PFSK-1 (cell line): ENCODE measurements at regions not wholly inside any gene's neighbourhood (a gene's known extent, or its start where the extent isn't known, plus 50 kb on each side); places are given as distances from the start of the nearest gene placed in this dataset.

Source experiments
- FOXP2 ChIP-seq: optimal IDR thresholded peaks from 2 replicates; pipeline ENCODE3; 2011; ENCODE audit warnings: borderline replicate concordance, control low read depth, inconsistent platforms; ENCODE audit not compliant: insufficient read depth; ENCODE audit errors: extremely low read length, extremely low read depth
- POLR2AphosphoS5 ChIP-seq: IDR thresholded peaks from 2 replicates; pipeline ENCODE4 v1.6.1; 2012; ENCODE audit warnings: low read depth, mild to moderate bottlenecking, control low read depth, low read length, moderate library complexity
- REST ChIP-seq, 2 experiments: IDR thresholded peaks; 2 replicates each; pipeline versions ENCODE4 v1.6.1 to v1.8.0; 2011 to 2012; ENCODE audit warnings: low read depth in 2 of 2, low read length in 2 of 2, control low read depth in 1 of 2, inconsistent platforms in 1 of 2, mild to moderate bottlenecking in 1 of 2, moderate library complexity in 1 of 2; ENCODE audit not compliant: insufficient read depth in 1 of 2
- SIN3A ChIP-seq: IDR thresholded peaks from 2 replicates; pipeline ENCODE4 v1.6.1; 2012; ENCODE audit warnings: mild to moderate bottlenecking, low read length, moderate library complexity, borderline replicate concordance; ENCODE audit not compliant: insufficient read depth
- TAF1 ChIP-seq: IDR thresholded peaks from 2 replicates; pipeline ENCODE4 v1.6.1; 2012; ENCODE audit warnings: low read length, control low read depth, borderline replicate concordance; ENCODE audit not compliant: insufficient read depth

GRCh38 chr10:108378779-108379178 is 1214.3 kb upstream of the SORCS1 start:
- TF ChIP-seq POLR2AphosphoS5 (no peak), FOXP2 (no peak), REST (IDR thresholded peaks at IDR 0.05; ENCODE audit: insufficient read depth in 1 of 2, low read depth in 2 of 2, low read length in 2 of 2) (no peak), TAF1 (no peak), SIN3A (no peak)

- TF ChIP-seq FOXP2 (no peak), SIN3A (no peak), POLR2AphosphoS5 (no peak), REST (IDR thresholded peaks at IDR 0.05; ENCODE audit: insufficient read depth in 1 of 2, low read depth in 2 of 2, low read length in 2 of 2) (no peak), TAF1 (no peak)
Measured at GRCh38 chr10:108375691-108376090, 1211.2 kb upstream of the SORCS1 start.

GRCh38 chr10:108374991-108375390 is 1210.5 kb upstream of the SORCS1 start:
- TF ChIP-seq SIN3A (no peak), POLR2AphosphoS5 (no peak), REST (IDR thresholded peaks at IDR 0.05; ENCODE audit: insufficient read depth in 1 of 2, low read depth in 2 of 2, low read length in 2 of 2) (no peak), TAF1 (no peak)

- no peak for TF ChIP-seq TAF1
- TF ChIP-seq POLR2AphosphoS5, result no peak
- TF ChIP-seq SIN3A, result no peak
- no peak for TF ChIP-seq FOXP2
- TF ChIP-seq REST (IDR thresholded peaks at IDR 0.05; ENCODE audit: insufficient read depth in 1 of 2, low read depth in 2 of 2, low read length in 2 of 2), result no peak
Measured at GRCh38 chr10:108365541-108365940, 1201.0 kb upstream of the SORCS1 start.

GRCh38 chr10:108363576-108363975 is 1199.1 kb upstream of the SORCS1 start:
- no peak for TF ChIP-seq FOXP2
- no peak for TF ChIP-seq TAF1
- TF ChIP-seq SIN3A, result no peak
- no peak for TF ChIP-seq REST (IDR thresholded peaks at IDR 0.05; ENCODE audit: insufficient read depth in 1 of 2, low read depth in 2 of 2, low read length in 2 of 2)
- no peak for TF ChIP-seq POLR2AphosphoS5
